Keratinocyte (primary cell): ENCODE measurements at regions not wholly inside any gene's neighbourhood (a gene's known extent, or its start where the extent isn't known, plus 50 kb on each side); places are given as distances from the start of the nearest gene placed in this dataset.

Experiments
- DNase-seq: peaks from one replicate; pipeline ENCODE4 v3.0.0-alpha.2; 2011; ENCODE audit warnings: low read depth, missing footprints, low spot score
- FAIRE-seq: peaks from 2 replicates; lab custom pipeline; 2011; peaks lifted over from hg19 to GRCh38; lab: Jason Lieb, UNC
- H2AFZ ChIP-seq: 2 replicates; pipeline ENCODE4 v1.6.0; 2012; ENCODE audit warnings: low read length, control low read depth, inconsistent platforms; ENCODE audit not compliant: control insufficient read depth
- H3K27ac ChIP-seq: 2 replicates; pipeline ENCODE4 v1.5.1; 2011; ENCODE audit warnings: low read length; ENCODE audit not compliant: control insufficient read depth, insufficient read depth
- H3K27me3 ChIP-seq: 3 replicates; pipeline ENCODE4 v1.6.0; 2011; ENCODE audit warnings: low read length; ENCODE audit not compliant: control insufficient read depth, insufficient read depth; ENCODE audit errors: extremely low read depth
- H3K36me3 ChIP-seq, 2 experiments: 2 replicates in 1 of 2; 3 replicates in 1 of 2; pipeline ENCODE4 v1.5.1; 2011; ENCODE audit warnings: low read length in 2 of 2, mild to moderate bottlenecking in 1 of 2; ENCODE audit not compliant: control insufficient read depth in 2 of 2, insufficient read depth in 2 of 2; ENCODE audit errors: extremely low read depth in 1 of 2
- H3K4me1 ChIP-seq: 3 replicates; pipeline ENCODE4 v1.5.1; 2011; ENCODE audit warnings: low read length; ENCODE audit not compliant: control insufficient read depth, insufficient read depth; ENCODE audit errors: extremely low read depth
- H3K4me2 ChIP-seq: 3 replicates; pipeline ENCODE4 v1.6.0; 2011; ENCODE audit warnings: low read depth, low read length; ENCODE audit not compliant: control insufficient read depth, insufficient read depth; ENCODE audit errors: extremely low read depth
- H3K4me3 ChIP-seq, 3 experiments: fragments of 200-600 bp in 1 of 3; sonication (generic) in 1 of 3; 2 replicates in 2 of 3; 3 replicates in 1 of 3; pipeline ENCODE4 v1.5.1; 2011 to 2016; ENCODE audit warnings: low read length in 3 of 3, mild to moderate bottlenecking in 3 of 3, control low read depth in 2 of 3, inconsistent platforms in 1 of 3, low read depth in 1 of 3, mixed read lengths in 1 of 3, mixed run types in 1 of 3, moderate library complexity in 1 of 3; ENCODE audit not compliant: control insufficient read depth in 2 of 3, insufficient read depth in 2 of 3; ENCODE audit errors: extremely low read depth in 1 of 3
- H3K79me2 ChIP-seq: 2 replicates; pipeline ENCODE4 v1.6.0; 2012; ENCODE audit warnings: low read length; ENCODE audit not compliant: control insufficient read depth, insufficient read depth
- H3K9ac ChIP-seq: 3 replicates; pipeline ENCODE4 v1.6.0; 2011; ENCODE audit warnings: low read length; ENCODE audit not compliant: control insufficient read depth, insufficient read depth; ENCODE audit errors: extremely low read depth
- H3K9me1 ChIP-seq: 3 replicates; pipeline ENCODE4 v1.6.0; 2011; ENCODE audit warnings: low read length; ENCODE audit not compliant: control insufficient read depth, insufficient read depth; ENCODE audit errors: extremely low read depth
- H3K9me3 ChIP-seq: 2 replicates; pipeline ENCODE4 v1.5.1; 2012; ENCODE audit warnings: low read depth, low read length; ENCODE audit not compliant: control insufficient read depth
- H4K20me1 ChIP-seq: 3 replicates; pipeline ENCODE4 v1.6.0; 2011; ENCODE audit warnings: low read length; ENCODE audit not compliant: control insufficient read depth, insufficient read depth; ENCODE audit errors: extremely low read depth
- CTCF ChIP-seq, 3 experiments: IDR thresholded peaks in 1 of 3; conservative IDR thresholded peaks in 1 of 3; optimal IDR thresholded peaks in 1 of 3; 2 replicates in 2 of 3; 3 replicates in 1 of 3; pipeline versions ENCODE3 to v1.5.1; 2011; ENCODE audit warnings: low read length in 3 of 3, mild to moderate bottlenecking in 3 of 3, moderate library complexity in 2 of 3, control low read depth in 1 of 3, inconsistent platforms in 1 of 3; ENCODE audit not compliant: insufficient read depth in 2 of 3; ENCODE audit errors: extremely low read depth in 1 of 3
- EZH2 ChIP-seq: IDR thresholded peaks from one replicate; pipeline ENCODE4 v1.6.1; 2012; ENCODE audit warnings: inconsistent platforms, mild to moderate bottlenecking, low read length, moderate library complexity
- dilution Hi-C: fragments of 300-500 bp; cut with MboI; formaldehyde crosslinking; loops from one replicate; pipeline ENCODE4 v1.7.0; 2020; ENCODE audit warnings: low sequenced_read_pairs; ENCODE audit not compliant: extremely low pct_ligation_motif_present
- small RNA-seq, 3 experiments: library from RNA; depleted of rRNA; stranded (forward); fragments of <200 nt; gene quantifications; one replicate each; pipeline ENCODE3, GENCODE V24; 2012; ENCODE audit warnings: low read depth in 3 of 3, low replicate concordance in 1 of 3; ENCODE audit not compliant: insufficient read length in 3 of 3

GRCh38 chr2:65482971-65483370 lies 50.6 kb upstream of the SPRED2 start:
- Histone ChIP-seq H3K9me1 (no peaks in the 10 kb centered on the region), H2AFZ (no peak overlapping the region), H3K4me2 (no peak overlapping the region), H3K4me3 (no peak overlapping the region), H3K4me1 (no peaks in the 10 kb centered on the region), H3K9me3 (peaks cover 6% of the 10 kb centered on the region), H3K27me3 (no peaks in the 10 kb centered on the region), H3K36me3 (no peaks in the 10 kb centered on the region), H3K79me2 (no peaks in the 10 kb centered on the region), H3K27ac (no peak overlapping the region), H4K20me1 (no peaks in the 10 kb centered on the region), H3K9ac (no peak overlapping the region)
- no peak for DNase-seq
- FAIRE-seq: no peak
- no peak for TF ChIP-seq CTCF (optimal IDR thresholded peaks at IDR 0.05 in 1 of 3, IDR thresholded peaks at IDR 0.05 in 1 of 3, conservative IDR thresholded peaks at IDR 0.05 in 1 of 3; ENCODE audit: extremely low read depth in 1 of 3, insufficient read depth in 2 of 3, low read length in 3 of 3)
- no peak for TF ChIP-seq EZH2
- dilution Hi-C loops: no loop called here

Small RNA genes in the stretch of these regions (small RNA-seq; reads per million reads assigned to genes)
- 0 reads per million in 3 experiments for gene MIR4778
- gene RN7SL635P: 0 reads per million in 3 experiments
- 0 reads per million in 3 experiments for gene VTRNA2-2P
